ENCODE measurements at regions not wholly inside any gene's neighbourhood (a gene's known extent, or its start where the extent isn't known, plus 50 kb on each side); places are given as distances from the start of the nearest gene placed in this dataset.
"Not testable (repeated sequence)": the region's sequence is repeated elsewhere in the genome, so short reads cannot be mapped to it uniquely, and the experiment has no call there.

DNA sequence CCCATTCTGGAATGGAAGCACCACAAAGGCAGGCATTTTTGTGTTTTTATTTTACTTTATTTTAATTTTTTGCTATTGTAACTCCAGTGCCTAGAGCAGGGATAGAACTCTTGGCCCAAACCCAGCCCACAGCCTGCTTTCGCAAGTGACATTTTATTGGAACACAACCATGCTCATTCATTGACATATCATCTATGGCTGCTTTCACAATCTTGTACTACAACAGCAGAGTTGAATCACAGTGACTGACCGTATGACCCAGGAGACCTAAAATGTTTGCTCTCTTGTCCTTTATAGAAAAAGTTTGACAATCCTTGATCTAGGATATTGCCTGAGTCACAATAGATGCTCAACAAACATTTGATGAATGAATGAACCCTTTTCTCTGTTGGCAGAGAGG lies 83.9 kb upstream of the ATP1A1 start:
- H3K4me1 Mint-ChIP-seq: peaks cover 29% of the 10 kb centered on the region
- no peaks in the 10 kb centered on the region for H3K36me3 Mint-ChIP-seq (ENCODE audit: low read depth)
- H3K27ac Mint-ChIP-seq: no peak overlapping the region
- no peak for TF ChIP-seq CTCF (IDR thresholded peaks at IDR 0.05)
- H3K9me3 Mint-ChIP-seq: no peaks in the 10 kb centered on the region
- peaks cover 5% of the 10 kb centered on the region for H3K27me3 Mint-ChIP-seq (ENCODE audit: low read depth, poor library complexity)
- DNase-seq: no peak
- no peak overlapping the region for H3K4me3 Mint-ChIP-seq

GRCh38 chr1:116290085-116290705 lies 82.8 kb upstream of the ATP1A1 start:
- H3K36me3 Mint-ChIP-seq (ENCODE audit: low read depth): no peaks in the 10 kb centered on the region

DNA sequence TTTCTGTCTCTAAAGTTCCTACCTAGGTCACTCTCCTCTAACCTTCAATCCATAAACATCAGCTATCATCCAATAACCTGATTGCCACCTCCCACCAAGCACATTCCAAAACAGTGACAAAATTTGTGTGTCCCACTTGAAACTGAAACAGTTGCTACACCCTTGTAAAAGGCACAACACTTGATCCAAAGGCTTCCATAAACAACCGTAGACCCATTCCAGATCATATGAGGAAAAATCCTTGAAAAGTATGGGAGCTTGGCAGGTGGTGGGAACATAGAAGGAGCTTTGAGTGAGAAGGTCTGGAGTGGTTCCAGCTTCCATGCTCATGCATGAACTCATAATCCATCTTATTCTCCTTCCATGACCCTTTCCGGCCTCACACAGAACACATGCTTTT lies 82.0 kb upstream of the ATP1A1 start:
- Mint-ChIP-seq H3K27me3 (ENCODE audit: low read depth, poor library complexity) (peaks cover 5% of the 10 kb centered on the region), H3K4me3 (no peak overlapping the region), H3K4me1 (peaks cover 15% of the 10 kb centered on the region), H3K27ac (no peak overlapping the region), H3K9me3 (no peaks in the 10 kb centered on the region), H3K36me3 (ENCODE audit: low read depth) (no peaks in the 10 kb centered on the region)
- no peak for TF ChIP-seq CTCF (IDR thresholded peaks at IDR 0.05)
- DNase-seq: no peak

More at GRCh38 chr1:116290085-116290705, 82.8 kb upstream of the ATP1A1 start:
- no peaks in the 10 kb centered on the region for H3K9me3 Mint-ChIP-seq
- TF ChIP-seq CTCF (IDR thresholded peaks at IDR 0.05): no peak
- H3K27ac Mint-ChIP-seq: no peak overlapping the region
- peaks cover 24% of the 10 kb centered on the region for H3K4me1 Mint-ChIP-seq
- H3K4me3 Mint-ChIP-seq: no peak overlapping the region
- DNase-seq: no peak
- H3K27me3 Mint-ChIP-seq (ENCODE audit: low read depth, poor library complexity): peaks cover 5% of the 10 kb centered on the region

- TF ChIP-seq CTCF (IDR thresholded peaks at IDR 0.05): no peak
- Mint-ChIP-seq H3K27me3 (ENCODE audit: low read depth, poor library complexity) (peaks cover 5% of the 10 kb centered on the region), H3K4me1 (no peaks in the 10 kb centered on the region), H3K9me3 (peaks cover 9% of the 10 kb centered on the region), H3K4me3 (no peak overlapping the region), H3K36me3 (ENCODE audit: low read depth) (no peaks in the 10 kb centered on the region), H3K27ac (no peak overlapping the region)
- DNase-seq: no peak
These were observed 79.9 kb upstream of the ATP1A1 start for GRCh38 chr1:116292929-116293725.

DNA sequence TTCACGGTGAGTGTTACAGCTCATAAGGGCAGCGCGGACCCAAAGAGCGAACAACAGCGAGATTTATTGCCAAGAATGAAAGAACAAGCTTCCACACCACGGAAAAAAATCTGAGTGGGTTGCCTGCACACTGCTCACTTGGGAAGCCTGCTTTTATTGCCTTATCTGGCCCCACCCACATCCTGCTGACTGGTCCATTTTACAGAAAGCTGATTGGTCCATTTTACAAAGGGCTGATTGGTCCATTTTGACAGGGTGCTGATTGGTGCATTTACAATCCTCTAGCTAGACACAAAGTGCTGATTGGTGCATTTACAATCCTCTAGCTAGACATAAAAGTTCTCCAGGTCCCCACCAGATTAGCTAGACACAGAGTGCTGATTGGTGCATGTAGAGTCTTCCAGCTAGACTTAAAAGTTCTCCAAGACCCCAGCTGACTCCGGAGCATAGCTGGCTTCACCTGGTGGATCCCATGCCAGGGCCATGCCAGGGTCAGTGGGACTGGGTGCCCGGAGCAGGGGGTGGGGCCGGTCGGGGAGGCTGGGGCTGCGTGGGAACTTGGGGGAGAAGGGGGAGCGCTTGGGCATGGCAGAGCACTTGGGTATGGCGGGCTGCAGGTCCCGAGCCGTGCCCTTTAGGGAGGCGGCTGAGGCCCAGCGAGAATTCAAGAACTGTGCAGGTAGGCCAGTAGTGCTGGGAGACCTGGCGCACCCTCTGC lies 75.4 kb upstream of the ATP1A1 start:
- no peak for DNase-seq
- H3K27ac Mint-ChIP-seq: no peak overlapping the region
- TF ChIP-seq CTCF (IDR thresholded peaks at IDR 0.05): no peak
- no peaks in the 10 kb centered on the region for H3K36me3 Mint-ChIP-seq (ENCODE audit: low read depth)
- H3K9me3 Mint-ChIP-seq: peaks cover 22% of the 10 kb centered on the region
- no peak overlapping the region for H3K4me3 Mint-ChIP-seq
- H3K27me3 Mint-ChIP-seq (ENCODE audit: low read depth, poor library complexity): peaks cover 5% of the 10 kb centered on the region
- peaks cover 7% of the 10 kb centered on the region for H3K4me1 Mint-ChIP-seq

DNA sequence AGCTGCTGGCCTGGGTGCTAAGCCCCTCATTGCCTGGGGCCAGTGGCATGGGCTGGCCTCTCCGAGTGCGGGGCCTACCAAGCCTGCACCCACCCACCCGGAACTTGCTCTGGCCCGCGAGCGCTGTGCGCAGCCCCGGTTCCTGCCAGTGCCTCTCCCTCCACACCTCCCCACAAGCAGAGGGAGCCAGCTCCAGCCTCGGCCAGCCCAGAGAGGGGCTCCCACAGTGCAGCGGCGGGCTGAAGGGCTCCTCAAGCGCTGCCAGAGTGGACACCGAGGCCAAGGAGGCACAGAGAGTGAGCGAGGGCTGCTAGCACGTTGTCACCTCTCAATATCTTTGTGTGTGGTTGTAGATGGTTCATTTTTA lies 74.8 kb upstream of the ATP1A1 start:
- not testable (repeated sequence) for DNase-seq; H3K36me3 Mint-ChIP-seq (ENCODE audit: low read depth); H3K27me3 Mint-ChIP-seq (ENCODE audit: low read depth, poor library complexity); H3K27ac Mint-ChIP-seq; H3K4me3 Mint-ChIP-seq; H3K4me1 Mint-ChIP-seq
- H3K9me3 Mint-ChIP-seq: peaks cover 22% of the 10 kb centered on the region

All from nephron progenitor cell (in vitro differentiated cells).